ENCODE measurements at regions not wholly inside any gene's neighbourhood (a gene's known extent, or its start where the extent isn't known, plus 50 kb on each side); places are given as distances from the start of the nearest gene placed in this dataset.

DNA sequence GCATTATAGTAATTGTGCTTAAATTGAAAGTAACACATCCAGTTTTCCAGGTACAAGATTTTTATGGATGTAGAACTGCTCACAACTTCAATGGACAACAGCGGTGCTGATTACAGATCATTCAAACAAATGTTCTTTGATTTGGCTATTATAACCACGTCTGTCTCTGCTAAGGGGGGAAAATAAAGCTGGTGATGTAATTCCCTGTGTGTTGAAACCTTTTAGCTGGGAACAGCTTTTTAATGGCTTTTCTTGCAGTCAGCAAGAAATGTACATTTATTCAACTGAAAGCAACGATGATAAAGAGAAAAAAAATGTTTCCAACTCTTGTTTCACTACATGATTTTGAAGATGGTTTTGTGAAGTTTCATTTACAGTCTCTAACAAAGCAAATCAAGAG, 431.9 kb upstream of the AGTR1 start:
- DNase-seq (ENCODE audit: low spot score) = no peak
- in situ Hi-C loops (cut with MboI; ENCODE audit: low pct_unique_long_range_greater_than_20kb, low sequenced_read_pairs, unreplicated experiment) = no loop called here
- TF ChIP-seq, protein P1, sequence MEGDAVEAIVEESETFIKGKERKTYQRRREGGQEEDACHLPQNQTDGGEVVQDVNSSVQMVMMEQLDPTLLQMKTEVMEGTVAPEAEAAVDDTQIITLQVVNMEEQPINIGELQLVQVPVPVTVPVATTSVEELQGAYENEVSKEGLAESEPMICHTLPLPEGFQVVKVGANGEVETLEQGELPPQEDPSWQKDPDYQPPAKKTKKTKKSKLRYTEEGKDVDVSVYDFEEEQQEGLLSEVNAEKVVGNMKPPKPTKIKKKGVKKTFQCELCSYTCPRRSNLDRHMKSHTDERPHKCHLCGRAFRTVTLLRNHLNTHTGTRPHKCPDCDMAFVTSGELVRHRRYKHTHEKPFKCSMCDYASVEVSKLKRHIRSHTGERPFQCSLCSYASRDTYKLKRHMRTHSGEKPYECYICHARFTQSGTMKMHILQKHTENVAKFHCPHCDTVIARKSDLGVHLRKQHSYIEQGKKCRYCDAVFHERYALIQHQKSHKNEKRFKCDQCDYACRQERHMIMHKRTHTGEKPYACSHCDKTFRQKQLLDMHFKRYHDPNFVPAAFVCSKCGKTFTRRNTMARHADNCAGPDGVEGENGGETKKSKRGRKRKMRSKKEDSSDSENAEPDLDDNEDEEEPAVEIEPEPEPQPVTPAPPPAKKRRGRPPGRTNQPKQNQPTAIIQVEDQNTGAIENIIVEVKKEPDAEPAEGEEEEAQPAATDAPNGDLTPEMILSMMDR (IDR thresholded peaks at IDR 0.05; ENCODE audit: extremely low read depth, insufficient read depth, missing control alignments) = no peak

DNA sequence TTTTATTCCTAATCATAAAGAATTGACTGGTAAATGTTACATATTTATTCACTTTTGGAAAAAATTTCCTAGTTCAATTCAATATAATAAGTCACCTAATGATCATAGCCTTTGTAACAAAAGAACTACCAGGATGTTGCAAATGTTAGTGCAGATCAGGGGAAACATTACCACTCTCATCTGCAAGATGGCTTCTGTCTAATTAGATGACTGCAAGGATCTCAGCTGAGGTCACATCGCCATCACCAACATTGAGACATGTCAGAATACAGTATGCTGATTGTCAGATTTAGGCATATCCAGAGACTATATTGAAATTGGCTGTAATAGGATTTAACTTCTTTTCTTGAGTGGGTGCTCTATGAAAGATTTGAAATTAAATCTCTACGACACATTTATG, 431.4 kb upstream of the AGTR1 start:
- TF ChIP-seq, protein P1 (IDR thresholded peaks at IDR 0.05; ENCODE audit: extremely low read depth, insufficient read depth, missing control alignments) = no peak
- DNase-seq (ENCODE audit: low spot score) = no peak
- in situ Hi-C loops (cut with MboI; ENCODE audit: low pct_unique_long_range_greater_than_20kb, low sequenced_read_pairs, unreplicated experiment) = no loop called here

DNA sequence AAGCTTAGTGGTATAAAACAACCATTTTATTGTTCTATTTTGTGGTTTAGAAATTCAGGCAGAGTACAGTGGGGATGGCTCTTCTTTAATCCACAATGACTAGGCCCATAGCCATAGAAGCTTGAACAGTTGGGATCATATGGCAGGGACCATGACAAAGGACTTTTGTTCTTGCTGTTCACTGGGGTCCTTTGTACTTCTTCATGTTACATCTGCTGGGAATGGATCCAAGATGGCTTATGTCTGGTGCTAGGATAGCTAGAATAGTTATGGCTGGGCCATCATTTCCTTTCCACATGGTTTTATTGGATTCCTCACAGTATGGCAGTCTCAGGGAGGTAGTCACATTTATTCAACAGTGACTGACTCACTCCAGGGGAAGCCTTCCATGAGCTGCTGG, 427.9 kb upstream of the AGTR1 start:
- in situ Hi-C loops (cut with MboI; ENCODE audit: low pct_unique_long_range_greater_than_20kb, low sequenced_read_pairs, unreplicated experiment) = no loop called here
- DNase-seq (ENCODE audit: low spot score) = no peak
- TF ChIP-seq, protein P1 (IDR thresholded peaks at IDR 0.05; ENCODE audit: extremely low read depth, insufficient read depth, missing control alignments) = no peak

DNA sequence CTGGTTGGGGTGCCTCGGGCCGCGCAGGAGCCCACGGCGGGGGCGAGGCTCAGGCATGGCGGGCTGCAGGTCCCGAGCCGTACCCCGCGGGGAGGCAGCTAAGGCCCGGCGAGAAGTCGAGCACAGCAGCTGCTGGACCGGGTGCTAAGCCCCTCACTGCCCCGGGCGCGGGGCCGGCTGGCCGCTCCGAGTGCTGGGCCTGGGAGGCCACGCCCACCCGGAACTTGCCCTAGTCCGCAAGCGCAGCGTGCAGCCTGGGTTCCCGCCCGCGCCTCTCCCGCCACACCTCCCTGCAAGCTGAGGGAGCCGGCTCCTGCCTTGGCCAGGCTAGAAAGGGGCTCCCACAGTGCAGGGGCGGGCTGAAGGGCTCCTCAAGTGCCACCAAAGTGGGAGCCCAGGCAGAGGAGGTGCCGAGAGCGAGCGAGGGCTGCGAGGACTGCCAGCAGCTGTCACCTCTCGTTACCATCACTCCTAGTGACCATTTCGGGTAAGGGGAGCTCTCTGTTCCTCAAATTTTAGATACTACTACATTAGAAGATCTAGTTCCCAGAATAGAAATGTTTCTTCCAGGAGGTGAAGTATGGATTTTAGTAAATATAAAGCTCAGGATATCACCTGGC, 417.0 kb upstream of the AGTR1 start:
- in situ Hi-C loops (cut with MboI; ENCODE audit: low pct_unique_long_range_greater_than_20kb, low sequenced_read_pairs, unreplicated experiment) = no loop called here
- no peak for DNase-seq (ENCODE audit: low spot score)
- TF ChIP-seq, protein P1 (IDR thresholded peaks at IDR 0.05; ENCODE audit: extremely low read depth, insufficient read depth, missing control alignments) = no peak

DNA sequence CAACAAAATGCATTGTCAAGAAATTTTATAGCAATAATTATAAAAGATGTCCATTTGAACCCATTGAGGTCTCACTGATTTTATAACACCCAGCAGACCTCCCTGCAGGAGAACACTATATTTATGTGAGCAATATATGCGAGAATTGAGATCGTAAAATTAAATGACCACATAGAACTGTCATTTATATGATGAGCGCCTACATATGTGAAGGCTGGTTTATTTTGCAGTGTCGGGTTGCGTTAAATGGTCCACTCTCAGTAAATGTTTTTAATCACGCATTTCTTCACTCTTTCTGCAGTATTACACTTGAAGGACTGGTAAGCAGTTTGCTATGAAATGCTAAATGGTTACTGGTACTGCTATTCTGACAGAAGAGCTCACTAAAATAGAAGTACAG, 408.5 kb upstream of the AGTR1 start:
- DNase-seq (ENCODE audit: low spot score) = no peak
- in situ Hi-C loops (cut with MboI; ENCODE audit: low pct_unique_long_range_greater_than_20kb, low sequenced_read_pairs, unreplicated experiment) = no loop called here
- TF ChIP-seq, protein P1 (IDR thresholded peaks at IDR 0.05; ENCODE audit: extremely low read depth, insufficient read depth, missing control alignments) = no peak

DNA sequence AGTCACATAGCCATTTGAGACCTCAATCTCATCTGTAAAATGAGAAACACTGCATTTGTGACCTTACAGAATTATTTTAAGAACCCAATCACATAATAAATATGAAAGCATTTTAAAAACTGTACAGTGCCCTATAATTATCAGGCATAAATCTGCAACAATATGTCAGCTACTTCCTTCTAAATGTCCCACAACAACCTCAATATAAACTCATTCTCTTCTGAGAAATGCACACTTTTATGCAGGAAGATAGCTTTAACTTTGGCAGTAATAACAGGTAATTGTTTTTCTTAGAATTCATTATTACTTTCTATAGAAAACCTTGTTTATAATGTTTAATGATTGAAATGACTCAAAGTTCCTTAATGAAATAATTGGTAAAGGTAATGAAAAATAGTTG, 400.7 kb upstream of the AGTR1 start:
- in situ Hi-C loops (cut with MboI; ENCODE audit: low pct_unique_long_range_greater_than_20kb, low sequenced_read_pairs, unreplicated experiment) = no loop called here
- DNase-seq (ENCODE audit: low spot score) = no peak
- TF ChIP-seq, protein P1 (IDR thresholded peaks at IDR 0.05; ENCODE audit: extremely low read depth, insufficient read depth, missing control alignments) = no peak

DNA sequence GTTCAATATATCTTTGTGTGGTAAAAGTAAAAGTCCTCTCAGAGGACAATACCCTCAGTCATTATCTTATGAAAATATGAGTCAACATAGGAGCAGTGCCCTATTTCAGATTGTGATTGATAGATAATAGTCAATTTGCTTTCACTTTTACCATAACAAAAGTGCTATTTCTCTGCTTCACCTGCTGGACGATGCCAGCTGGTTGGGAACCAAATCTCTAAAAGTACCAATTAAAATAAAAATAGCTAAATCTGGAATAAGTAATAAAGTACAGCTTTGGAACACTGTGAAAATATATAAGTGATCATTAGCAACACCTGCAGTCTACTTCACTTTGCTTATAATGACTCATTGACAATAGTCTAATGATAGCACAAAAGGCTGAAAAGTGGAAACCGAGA, 390.3 kb upstream of the AGTR1 start:
- TF ChIP-seq, protein P1 (IDR thresholded peaks at IDR 0.05; ENCODE audit: extremely low read depth, insufficient read depth, missing control alignments) = no peak
- DNase-seq (ENCODE audit: low spot score) = no peak
- in situ Hi-C loops (cut with MboI; ENCODE audit: low pct_unique_long_range_greater_than_20kb, low sequenced_read_pairs, unreplicated experiment) = no loop called here

Data from GM13977 (cell line).